Ishikawa (cell line): ENCODE measurements at regions not wholly inside any gene's neighbourhood (a gene's known extent, or its start where the extent isn't known, plus 50 kb on each side); places are given as distances from the start of the nearest gene placed in this dataset.

Experiments
- CEBPB ChIP-seq: IDR thresholded peaks from 2 replicates; pipeline ENCODE4 v1.6.1; 2012
- CREB1 ChIP-seq: IDR thresholded peaks from 2 replicates; pipeline ENCODE4 v1.6.1; 2012; ENCODE audit warnings: low read depth
- EGR1 ChIP-seq: IDR thresholded peaks from 2 replicates; pipeline ENCODE4 v1.6.1; 2012
- EP300 ChIP-seq: IDR thresholded peaks from 2 replicates; pipeline ENCODE4 v1.6.1; 2012; ENCODE audit warnings: borderline replicate concordance
- FOXM1 ChIP-seq: IDR thresholded peaks from 2 replicates; pipeline ENCODE4 v1.6.1; 2012; ENCODE audit warnings: low read depth, borderline replicate concordance
- MAX ChIP-seq: IDR thresholded peaks from 2 replicates; pipeline ENCODE4 v1.6.1; 2012
- NFIC ChIP-seq: IDR thresholded peaks from 2 replicates; pipeline ENCODE4 v1.6.1; 2012
- RAD21 ChIP-seq: IDR thresholded peaks from 2 replicates; pipeline ENCODE4 v1.6.1; 2012; ENCODE audit warnings: low read depth
- TAF1 ChIP-seq: IDR thresholded peaks from 2 replicates; pipeline ENCODE4 v1.6.1; 2012; ENCODE audit warnings: low read depth, mild to moderate bottlenecking
- TCF12 ChIP-seq: IDR thresholded peaks from 2 replicates; pipeline ENCODE4 v1.6.1; 2012; ENCODE audit warnings: low read depth
- TEAD4 ChIP-seq: IDR thresholded peaks from 2 replicates; pipeline ENCODE4 v1.6.1; 2012
- USF1 ChIP-seq: IDR thresholded peaks from 2 replicates; pipeline ENCODE4 v1.6.1; 2012
- YY1 ChIP-seq: IDR thresholded peaks from 2 replicates; pipeline ENCODE4 v1.6.1; 2012; ENCODE audit warnings: low read depth
- ZBTB7A ChIP-seq: IDR thresholded peaks from 2 replicates; pipeline ENCODE4 v1.6.1; 2012; ENCODE audit warnings: low read depth
- TF ChIP-seq, protein P1 (sequence below): IDR thresholded peaks from 2 replicates; pipeline ENCODE4 v1.6.1; 2012; ENCODE audit warnings: low read depth, mild to moderate bottlenecking

DNA sequence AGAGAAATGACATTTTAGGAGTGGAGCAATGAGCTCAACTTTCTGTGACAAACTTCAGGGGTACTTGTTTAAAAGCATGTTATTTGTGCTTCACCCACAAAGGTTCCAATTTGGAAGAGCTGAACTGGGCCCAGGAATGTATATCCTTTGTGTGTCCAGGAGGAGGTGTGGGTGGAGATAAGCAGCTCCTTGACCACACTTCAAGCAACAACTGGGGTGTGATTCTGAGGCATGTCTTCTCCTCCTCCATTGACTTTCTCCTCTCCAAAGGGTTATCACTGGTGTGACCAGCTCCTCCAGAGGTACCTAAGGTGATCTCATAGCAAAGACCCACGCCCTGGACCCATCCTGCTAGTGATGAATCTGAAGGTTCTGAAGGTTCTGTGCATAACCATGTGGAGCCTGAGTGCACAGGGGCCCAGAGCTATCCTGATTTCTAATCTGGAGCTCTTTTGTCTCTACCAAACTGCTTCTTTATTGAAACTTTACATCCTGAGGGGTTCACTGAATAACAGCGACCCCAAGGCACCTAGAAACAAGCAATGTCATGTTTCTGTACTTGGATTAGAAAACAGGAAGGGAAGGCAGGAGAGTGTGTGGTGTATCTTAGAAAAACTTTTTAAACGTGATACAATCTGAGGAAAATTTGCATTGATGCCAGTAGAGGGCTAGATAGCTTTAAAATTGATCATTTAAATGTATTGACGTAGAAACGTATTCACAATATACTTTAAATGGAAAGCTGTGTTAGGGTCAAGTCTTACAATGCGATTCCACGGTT is 60.9 kb upstream of the CD93 start:
- TF ChIP-seq TCF12 (no peak), EP300 (no peak), YY1 (no peak), FOXM1 (no peak), CREB1 (no peak), USF1 (no peak), MAX (no peak), TAF1 (no peak), NFIC (no peak), ZBTB7A (no peak), RAD21 (no peak), EGR1 (no peak), CEBPB (no peak), TEAD4 (no peak)
- TF ChIP-seq, protein P1, sequence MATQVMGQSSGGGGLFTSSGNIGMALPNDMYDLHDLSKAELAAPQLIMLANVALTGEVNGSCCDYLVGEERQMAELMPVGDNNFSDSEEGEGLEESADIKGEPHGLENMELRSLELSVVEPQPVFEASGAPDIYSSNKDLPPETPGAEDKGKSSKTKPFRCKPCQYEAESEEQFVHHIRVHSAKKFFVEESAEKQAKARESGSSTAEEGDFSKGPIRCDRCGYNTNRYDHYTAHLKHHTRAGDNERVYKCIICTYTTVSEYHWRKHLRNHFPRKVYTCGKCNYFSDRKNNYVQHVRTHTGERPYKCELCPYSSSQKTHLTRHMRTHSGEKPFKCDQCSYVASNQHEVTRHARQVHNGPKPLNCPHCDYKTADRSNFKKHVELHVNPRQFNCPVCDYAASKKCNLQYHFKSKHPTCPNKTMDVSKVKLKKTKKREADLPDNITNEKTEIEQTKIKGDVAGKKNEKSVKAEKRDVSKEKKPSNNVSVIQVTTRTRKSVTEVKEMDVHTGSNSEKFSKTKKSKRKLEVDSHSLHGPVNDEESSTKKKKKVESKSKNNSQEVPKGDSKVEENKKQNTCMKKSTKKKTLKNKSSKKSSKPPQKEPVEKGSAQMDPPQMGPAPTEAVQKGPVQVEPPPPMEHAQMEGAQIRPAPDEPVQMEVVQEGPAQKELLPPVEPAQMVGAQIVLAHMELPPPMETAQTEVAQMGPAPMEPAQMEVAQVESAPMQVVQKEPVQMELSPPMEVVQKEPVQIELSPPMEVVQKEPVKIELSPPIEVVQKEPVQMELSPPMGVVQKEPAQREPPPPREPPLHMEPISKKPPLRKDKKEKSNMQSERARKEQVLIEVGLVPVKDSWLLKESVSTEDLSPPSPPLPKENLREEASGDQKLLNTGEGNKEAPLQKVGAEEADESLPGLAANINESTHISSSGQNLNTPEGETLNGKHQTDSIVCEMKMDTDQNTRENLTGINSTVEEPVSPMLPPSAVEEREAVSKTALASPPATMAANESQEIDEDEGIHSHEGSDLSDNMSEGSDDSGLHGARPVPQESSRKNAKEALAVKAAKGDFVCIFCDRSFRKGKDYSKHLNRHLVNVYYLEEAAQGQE: no peak

GRCh38 chr20:23146181-23146580 is 60.1 kb upstream of the CD93 start:
- TF ChIP-seq TEAD4: no peak
- TF ChIP-seq EGR1: no peak
- no peak for TF ChIP-seq FOXM1
- no peak for TF ChIP-seq CEBPB
- no peak for TF ChIP-seq RAD21
- TF ChIP-seq, protein P1: no peak
- no peak for TF ChIP-seq ZBTB7A
- no peak for TF ChIP-seq TAF1
- TF ChIP-seq EP300: no peak
- no peak for TF ChIP-seq CREB1
- TF ChIP-seq YY1: no peak
- TF ChIP-seq MAX: no peak
- no peak for TF ChIP-seq TCF12
- no peak for TF ChIP-seq USF1
- TF ChIP-seq NFIC: no peak

GRCh38 chr20:23145281-23145700 is 59.2 kb upstream of the CD93 start:
- TF ChIP-seq MAX (no peak), ZBTB7A (no peak), TEAD4 (no peak), NFIC (no peak), CREB1 (no peak), FOXM1 (no peak), EGR1 (no peak), EP300 (no peak), CEBPB (no peak), RAD21 (no peak)

DNA sequence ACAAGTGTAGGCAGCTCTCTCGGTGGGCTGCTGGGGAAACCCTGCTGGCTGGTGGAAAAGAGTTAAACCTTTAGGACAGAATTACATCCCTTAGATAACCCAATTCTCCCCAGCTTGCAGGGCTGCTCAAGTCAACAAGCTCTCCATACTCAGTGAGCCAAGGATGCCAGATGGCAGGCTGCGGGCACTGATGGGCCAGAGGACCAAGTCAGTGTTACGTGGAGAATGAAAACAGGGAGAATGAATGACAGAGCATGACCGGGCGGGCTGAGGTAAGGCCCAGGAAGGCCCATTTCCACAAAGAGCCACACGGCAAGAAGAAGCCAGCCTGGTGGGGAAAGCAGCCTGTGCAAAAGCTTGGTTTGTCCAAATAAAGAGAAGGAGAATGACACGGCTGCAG is 58.7 kb upstream of the CD93 start:
- TF ChIP-seq TEAD4 (no peak), CREB1 (no peak), TAF1 (no peak), TCF12 (no peak), CEBPB (no peak), YY1 (no peak), RAD21 (no peak)
- TF ChIP-seq, protein P1: no peak
